ENCODE measurements at regions not wholly inside any gene's neighbourhood (a gene's known extent, or its start where the extent isn't known, plus 50 kb on each side); places are given as distances from the start of the nearest gene placed in this dataset.

DNA sequence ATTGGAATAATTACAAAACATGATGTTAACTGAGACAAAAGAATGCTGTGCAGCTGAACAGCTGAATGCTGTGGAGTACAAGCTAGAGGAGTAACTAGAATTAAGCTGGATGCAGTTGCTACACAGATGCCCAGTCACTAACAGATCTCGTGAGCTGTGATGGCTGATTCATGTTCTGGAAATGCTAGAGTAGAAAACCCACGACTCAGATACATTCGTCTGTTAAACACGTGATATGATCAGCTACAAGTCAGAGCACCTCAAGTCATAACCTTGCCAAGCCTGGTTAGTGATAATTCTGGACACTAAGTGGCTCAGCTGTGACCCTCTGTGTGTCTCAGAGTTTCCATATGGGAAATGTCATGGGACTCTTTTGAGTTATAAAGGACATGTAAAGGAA is 89.7 kb upstream of the ESRRG start:
- peak; percentile 58 to 69 for DNase-seq (ENCODE audit: low read depth in 2 of 2)
- H3K4me2 ChIP-seq (ENCODE audit: extremely low read depth, insufficient read depth, low read length), result no peak overlapping the region
- H3K27me3 ChIP-seq (ENCODE audit: control insufficient read depth, insufficient read depth, low read length), result no peaks in the 10 kb centered on the region
- no peak overlapping the region for H3K9ac ChIP-seq (ENCODE audit: insufficient read depth, low read length)
- no peaks in the 10 kb centered on the region for H3K9me3 ChIP-seq (ENCODE audit: control insufficient read depth, insufficient read depth, low read depth, low read length)
- H2AFZ ChIP-seq (ENCODE audit: low read length), result no peak overlapping the region
- H3K4me3 ChIP-seq (replicated peaks in 1 of 4; ENCODE audit: control extremely low read depth in 1 of 4, insufficient read depth in 1 of 4, low read depth in 3 of 4, low read length in 4 of 4), result no peak overlapping the region
- H3K36me3 ChIP-seq (ENCODE audit: control insufficient read depth, insufficient read depth, low read length), result no peaks in the 10 kb centered on the region
- H3K4me1 ChIP-seq (ENCODE audit: control insufficient read depth, extremely low read depth, insufficient read depth, low read length), result peaks cover 2% of the 10 kb centered on the region
- no peak overlapping the region for H3K27ac ChIP-seq (ENCODE audit: insufficient read depth, low read length)
- TF ChIP-seq, protein P1, sequence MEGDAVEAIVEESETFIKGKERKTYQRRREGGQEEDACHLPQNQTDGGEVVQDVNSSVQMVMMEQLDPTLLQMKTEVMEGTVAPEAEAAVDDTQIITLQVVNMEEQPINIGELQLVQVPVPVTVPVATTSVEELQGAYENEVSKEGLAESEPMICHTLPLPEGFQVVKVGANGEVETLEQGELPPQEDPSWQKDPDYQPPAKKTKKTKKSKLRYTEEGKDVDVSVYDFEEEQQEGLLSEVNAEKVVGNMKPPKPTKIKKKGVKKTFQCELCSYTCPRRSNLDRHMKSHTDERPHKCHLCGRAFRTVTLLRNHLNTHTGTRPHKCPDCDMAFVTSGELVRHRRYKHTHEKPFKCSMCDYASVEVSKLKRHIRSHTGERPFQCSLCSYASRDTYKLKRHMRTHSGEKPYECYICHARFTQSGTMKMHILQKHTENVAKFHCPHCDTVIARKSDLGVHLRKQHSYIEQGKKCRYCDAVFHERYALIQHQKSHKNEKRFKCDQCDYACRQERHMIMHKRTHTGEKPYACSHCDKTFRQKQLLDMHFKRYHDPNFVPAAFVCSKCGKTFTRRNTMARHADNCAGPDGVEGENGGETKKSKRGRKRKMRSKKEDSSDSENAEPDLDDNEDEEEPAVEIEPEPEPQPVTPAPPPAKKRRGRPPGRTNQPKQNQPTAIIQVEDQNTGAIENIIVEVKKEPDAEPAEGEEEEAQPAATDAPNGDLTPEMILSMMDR (conservative IDR thresholded peaks at IDR 0.05 in 1 of 2, IDR thresholded peaks at IDR 0.05 in 1 of 2; ENCODE audit: low read depth in 1 of 2, low read length in 2 of 2), result no peak
- TF ChIP-seq EZH2 (IDR thresholded peaks at IDR 0.05; ENCODE audit: low read length, missing control alignments), result no peak
- no peaks in the 10 kb centered on the region for H4K20me1 ChIP-seq (ENCODE audit: control insufficient read depth, extremely low read depth, insufficient read depth, low read length)
- H3K79me2 ChIP-seq (ENCODE audit: control insufficient read depth, insufficient read depth, low read length), result no peaks in the 10 kb centered on the region

DNA sequence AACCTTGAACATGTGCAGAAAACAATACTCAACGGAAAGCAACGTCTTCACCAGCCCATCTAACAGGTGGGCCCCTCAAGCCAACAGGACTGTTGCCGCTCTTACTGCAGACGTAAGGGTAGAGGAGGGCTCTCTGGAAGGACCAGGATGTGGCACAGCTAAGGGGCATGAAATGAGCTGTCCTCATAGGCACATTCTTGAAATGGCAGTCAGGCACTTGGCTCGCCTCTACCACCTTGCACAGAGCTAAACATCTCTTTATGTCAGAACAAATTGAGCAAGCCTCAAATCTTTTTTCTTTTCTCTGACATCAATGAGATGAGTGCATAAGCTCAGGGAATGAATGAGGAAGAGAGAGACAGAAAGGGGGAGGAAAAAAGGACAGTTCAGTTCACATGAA is 86.4 kb upstream of the ESRRG start:
- no peak overlapping the region for H2AFZ ChIP-seq (ENCODE audit: low read length)
- H3K79me2 ChIP-seq (ENCODE audit: control insufficient read depth, insufficient read depth, low read length), result no peaks in the 10 kb centered on the region
- H4K20me1 ChIP-seq (ENCODE audit: control insufficient read depth, extremely low read depth, insufficient read depth, low read length), result no peaks in the 10 kb centered on the region
- H3K27me3 ChIP-seq (ENCODE audit: control insufficient read depth, insufficient read depth, low read length), result no peaks in the 10 kb centered on the region
- no peak overlapping the region for H3K9ac ChIP-seq (ENCODE audit: insufficient read depth, low read length)
- H3K4me3 ChIP-seq (replicated peaks in 1 of 4; ENCODE audit: control extremely low read depth in 1 of 4, insufficient read depth in 1 of 4, low read depth in 3 of 4, low read length in 4 of 4), result no peak overlapping the region
- no peaks in the 10 kb centered on the region for H3K36me3 ChIP-seq (ENCODE audit: control insufficient read depth, insufficient read depth, low read length)
- no peak for DNase-seq (ENCODE audit: low read depth in 2 of 2)
- TF ChIP-seq, protein P1 (conservative IDR thresholded peaks at IDR 0.05 in 1 of 2, IDR thresholded peaks at IDR 0.05 in 1 of 2; ENCODE audit: low read depth in 1 of 2, low read length in 2 of 2), result no peak
- no peak for TF ChIP-seq EZH2 (IDR thresholded peaks at IDR 0.05; ENCODE audit: low read length, missing control alignments)
- no peaks in the 10 kb centered on the region for H3K9me3 ChIP-seq (ENCODE audit: control insufficient read depth, insufficient read depth, low read depth, low read length)
- no peaks in the 10 kb centered on the region for H3K4me1 ChIP-seq (ENCODE audit: control insufficient read depth, extremely low read depth, insufficient read depth, low read length)
- H3K4me2 ChIP-seq (ENCODE audit: extremely low read depth, insufficient read depth, low read length), result no peak overlapping the region
- no peak overlapping the region for H3K27ac ChIP-seq (ENCODE audit: insufficient read depth, low read length)

DNA sequence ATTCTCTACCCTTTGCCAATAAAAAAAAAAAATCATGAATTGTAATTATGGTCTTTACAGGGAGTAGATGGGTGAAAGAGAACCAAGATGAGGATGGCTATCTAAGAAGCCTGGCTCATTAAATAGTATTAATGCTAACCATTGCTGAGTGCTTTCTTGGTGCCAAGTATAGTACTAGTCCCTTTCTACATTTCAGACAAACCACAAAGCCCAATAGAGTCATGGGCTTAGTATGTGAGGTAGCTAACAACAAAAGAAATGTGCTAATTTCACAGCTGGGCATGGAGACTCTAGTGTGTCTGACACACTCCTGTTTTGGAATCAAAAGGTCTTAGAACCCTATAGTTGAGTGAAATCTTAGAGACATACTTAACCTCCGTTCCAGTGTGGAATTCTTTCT is 84.5 kb upstream of the ESRRG start:
- Histone ChIP-seq H3K9me3 (ENCODE audit: control insufficient read depth, insufficient read depth, low read depth, low read length) (no peaks in the 10 kb centered on the region), H3K4me2 (ENCODE audit: extremely low read depth, insufficient read depth, low read length) (no peak overlapping the region), H4K20me1 (ENCODE audit: control insufficient read depth, extremely low read depth, insufficient read depth, low read length) (no peaks in the 10 kb centered on the region), H3K4me1 (ENCODE audit: control insufficient read depth, extremely low read depth, insufficient read depth, low read length) (no peaks in the 10 kb centered on the region), H3K36me3 (ENCODE audit: control insufficient read depth, insufficient read depth, low read length) (no peaks in the 10 kb centered on the region), H3K9ac (ENCODE audit: insufficient read depth, low read length) (no peak overlapping the region), H2AFZ (ENCODE audit: low read length) (no peak overlapping the region), H3K79me2 (ENCODE audit: control insufficient read depth, insufficient read depth, low read length) (no peaks in the 10 kb centered on the region), H3K27me3 (ENCODE audit: control insufficient read depth, insufficient read depth, low read length) (no peaks in the 10 kb centered on the region), H3K4me3 (replicated peaks in 1 of 4; ENCODE audit: control extremely low read depth in 1 of 4, insufficient read depth in 1 of 4, low read depth in 3 of 4, low read length in 4 of 4) (no peak overlapping the region), H3K27ac (ENCODE audit: insufficient read depth, low read length) (no peak overlapping the region)
- no peak for TF ChIP-seq EZH2 (IDR thresholded peaks at IDR 0.05; ENCODE audit: low read length, missing control alignments)
- TF ChIP-seq, protein P1 (conservative IDR thresholded peaks at IDR 0.05 in 1 of 2, IDR thresholded peaks at IDR 0.05 in 1 of 2; ENCODE audit: low read depth in 1 of 2, low read length in 2 of 2), result no peak
- peak in 1 of 2 donors; percentile 76 for DNase-seq (ENCODE audit: low read depth in 2 of 2)

Measured in fibroblast of lung (primary cell).